NCI-H1092 (cell line): ENCODE measurements at regions not wholly inside any gene's neighbourhood (a gene's known extent, or its start where the extent isn't known, plus 50 kb on each side); places are given as distances from the start of the nearest gene placed in this dataset.

Experiments used
- DNase-seq: peaks from one replicate; lab custom pipeline; 2025; lab: John Stamatoyannopoulos, UW

- no peak for DNase-seq
Observed at GRCh38 chr18:55651236-55651635, 63.2 kb upstream of the TCF4 start.

DNA sequence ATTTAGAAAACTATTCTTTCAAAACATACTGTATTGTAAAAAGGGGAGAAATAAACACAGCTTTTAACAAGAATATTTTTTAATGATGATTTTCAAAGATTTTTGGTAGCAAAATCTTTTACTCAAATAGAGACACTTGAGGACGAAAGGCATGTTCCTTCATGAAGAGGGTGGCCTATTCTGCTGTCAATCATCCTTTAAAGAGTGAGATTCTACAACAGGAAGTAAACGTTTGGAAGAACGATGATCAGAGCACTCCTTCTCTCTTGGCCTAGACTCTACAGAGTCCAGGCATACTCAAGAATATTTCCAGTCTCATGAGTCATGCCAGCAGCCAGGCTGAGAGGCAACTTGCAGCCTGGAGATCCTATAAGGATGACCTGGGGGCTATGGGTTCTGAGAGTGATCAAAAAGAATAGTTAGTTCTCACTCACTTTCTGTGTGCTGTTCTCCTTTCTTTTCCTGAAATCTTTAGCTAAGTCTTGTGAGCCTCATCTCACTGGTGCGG lies 62.4 kb upstream of the TCF4 start:
- no peak for DNase-seq

GRCh38 chr18:55647331-55647730 lies 59.3 kb upstream of the TCF4 start:
- DNase-seq = no peak

GRCh38 chr18:55642191-55642590 lies 54.2 kb upstream of the TCF4 start:
- no peak for DNase-seq

DNA sequence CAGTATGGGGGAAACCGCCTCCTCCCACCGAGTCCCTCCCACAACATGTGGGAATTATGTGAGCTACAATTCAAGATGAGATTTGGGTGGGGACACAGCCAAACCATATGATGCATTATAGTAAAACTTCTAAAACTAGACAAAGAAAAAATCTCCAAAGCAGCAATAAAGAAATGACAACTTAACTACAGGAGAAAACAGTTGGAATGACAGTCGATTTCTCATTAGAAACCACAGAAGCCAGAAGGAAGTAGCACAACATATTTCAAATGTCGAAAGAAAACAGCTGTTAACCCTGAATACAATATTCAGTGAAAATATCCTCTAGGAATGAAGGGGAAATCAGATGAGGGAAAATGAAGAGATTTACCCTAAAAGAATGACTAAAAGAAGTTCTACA lies 53.5 kb upstream of the TCF4 start:
- DNase-seq = no peak
